Mammary epithelial cell (primary cell): ENCODE measurements at regions not wholly inside any gene's neighbourhood (a gene's known extent, or its start where the extent isn't known, plus 50 kb on each side); places are given as distances from the start of the nearest gene placed in this dataset.

ENCODE experiments used
- EZH2 ChIP-seq: IDR thresholded peaks from 2 replicates; pipeline ENCODE4 v1.6.1; 2012; ENCODE audit warnings: low read length, inconsistent platforms, borderline replicate concordance
- TF ChIP-seq, protein P1 (sequence below), 2 donors: IDR thresholded peaks in 1 of 2; conservative IDR thresholded peaks in 1 of 2; 2 replicates each; pipeline ENCODE4 v1.5.1; 2011 to 2012; ENCODE audit warnings: inconsistent platforms in 2 of 2, low read length in 2 of 2, mild to moderate bottlenecking in 2 of 2, control low read depth in 1 of 2, low read depth in 1 of 2; ENCODE audit not compliant: insufficient read depth in 1 of 2; ENCODE audit errors: extremely low read depth in 1 of 2

DNA sequence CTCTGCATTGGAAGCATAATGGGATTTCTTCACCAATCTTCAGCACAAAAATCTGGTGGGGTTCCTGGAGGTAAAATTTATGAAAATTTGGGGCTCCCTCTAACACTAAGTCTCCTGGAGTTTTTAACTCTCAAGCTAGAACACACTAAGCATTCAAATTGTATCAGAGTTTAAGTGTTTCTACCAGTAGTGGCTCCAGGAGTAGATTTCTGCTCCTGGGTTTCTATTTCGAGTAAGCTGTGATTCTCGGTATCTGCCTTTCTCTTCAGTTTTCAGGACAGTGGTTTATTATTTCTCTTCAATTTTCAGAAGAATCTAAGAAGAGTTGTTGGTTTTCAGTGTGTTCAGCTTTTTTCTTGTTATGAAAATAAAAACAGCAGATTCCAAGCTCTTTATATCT lies 566.4 kb upstream of the KCND2 start:
- TF ChIP-seq, protein P1, sequence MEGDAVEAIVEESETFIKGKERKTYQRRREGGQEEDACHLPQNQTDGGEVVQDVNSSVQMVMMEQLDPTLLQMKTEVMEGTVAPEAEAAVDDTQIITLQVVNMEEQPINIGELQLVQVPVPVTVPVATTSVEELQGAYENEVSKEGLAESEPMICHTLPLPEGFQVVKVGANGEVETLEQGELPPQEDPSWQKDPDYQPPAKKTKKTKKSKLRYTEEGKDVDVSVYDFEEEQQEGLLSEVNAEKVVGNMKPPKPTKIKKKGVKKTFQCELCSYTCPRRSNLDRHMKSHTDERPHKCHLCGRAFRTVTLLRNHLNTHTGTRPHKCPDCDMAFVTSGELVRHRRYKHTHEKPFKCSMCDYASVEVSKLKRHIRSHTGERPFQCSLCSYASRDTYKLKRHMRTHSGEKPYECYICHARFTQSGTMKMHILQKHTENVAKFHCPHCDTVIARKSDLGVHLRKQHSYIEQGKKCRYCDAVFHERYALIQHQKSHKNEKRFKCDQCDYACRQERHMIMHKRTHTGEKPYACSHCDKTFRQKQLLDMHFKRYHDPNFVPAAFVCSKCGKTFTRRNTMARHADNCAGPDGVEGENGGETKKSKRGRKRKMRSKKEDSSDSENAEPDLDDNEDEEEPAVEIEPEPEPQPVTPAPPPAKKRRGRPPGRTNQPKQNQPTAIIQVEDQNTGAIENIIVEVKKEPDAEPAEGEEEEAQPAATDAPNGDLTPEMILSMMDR (conservative IDR thresholded peaks at IDR 0.05 in 1 of 2, IDR thresholded peaks at IDR 0.05 in 1 of 2; ENCODE audit: extremely low read depth in 1 of 2, insufficient read depth in 1 of 2, low read depth in 1 of 2, low read length in 2 of 2) = no peak
- no peak for TF ChIP-seq EZH2
